GM12878 (cell line): ENCODE measurements at regions not wholly inside any gene's neighbourhood (a gene's known extent, or its start where the extent isn't known, plus 50 kb on each side); places are given as distances from the start of the nearest gene placed in this dataset.

ENCODE experiments used
- BHLHE40 ChIP-seq, 2 experiments: fragments of 450-650 bp in 1 of 2; IDR thresholded peaks; 2 replicates each; pipeline ENCODE4 v1.6.1; 2011 to 2017; ENCODE audit warnings: low read depth in 2 of 2, borderline replicate concordance in 1 of 2, improper control_type of control experiment in 1 of 2, low read length in 1 of 2, mild to moderate bottlenecking in 1 of 2
- CBX3 ChIP-seq: fragments of 200-600 bp; sonication (generic); IDR thresholded peaks from 2 replicates; pipeline ENCODE4 v1.6.1; 2016; ENCODE audit warnings: low read depth, borderline replicate concordance
- CHD4 ChIP-seq: fragments of 200-600 bp; sonication (generic); IDR thresholded peaks from 2 replicates; pipeline ENCODE4 v1.6.1; 2016; ENCODE audit warnings: mild to moderate bottlenecking
- CTCF ChIP-seq, 3 experiments: IDR thresholded peaks in 2 of 3; conservative IDR thresholded peaks in 1 of 3; 2 replicates each; pipeline ENCODE4 v1.5.1; 2011; ENCODE audit warnings: low read depth in 3 of 3, low read length in 3 of 3, mild to moderate bottlenecking in 3 of 3, control low read depth in 2 of 3, moderate library complexity in 2 of 3, inconsistent platforms in 1 of 3, mixed read lengths in 1 of 3; ENCODE audit not compliant: control insufficient read depth in 2 of 3, insufficient read depth in 1 of 3; ENCODE audit errors: extremely low read depth in 1 of 3
- DPF2 ChIP-seq: fragments of 450-650 bp; IDR thresholded peaks from 2 replicates; pipeline ENCODE4 v1.6.1; 2017; ENCODE audit warnings: mild to moderate bottlenecking
- EGR1 ChIP-seq, 2 experiments: IDR thresholded peaks; 1 replicate in 1 of 2; 2 replicates in 1 of 2; pipeline ENCODE4 v1.6.1; 2011 to 2012; ENCODE audit warnings: low read depth in 2 of 2, low read length in 2 of 2, borderline replicate concordance in 1 of 2, mild to moderate bottlenecking in 1 of 2, moderate library complexity in 1 of 2
- ESRRA ChIP-seq: IDR thresholded peaks from 2 replicates; pipeline ENCODE4 v1.6.1; 2012; ENCODE audit warnings: mild to moderate bottlenecking, low read length, improper control_type of control experiment
- ETV6 ChIP-seq, 2 experiments: fragments of 450-650 bp in 1 of 2; IDR thresholded peaks in 1 of 2; conservative IDR thresholded peaks in 1 of 2; 2 replicates each; pipeline ENCODE4 v1.6.1; 2014; ENCODE audit warnings: antibody characterized with exemption in 1 of 2, borderline replicate concordance in 1 of 2, low read depth in 1 of 2, mild to moderate bottlenecking in 1 of 2, moderate library complexity in 1 of 2
- JUND ChIP-seq: IDR thresholded peaks from 2 replicates; pipeline ENCODE4 v1.6.1; 2012; ENCODE audit warnings: low read depth, mild to moderate bottlenecking, low read length, improper control_type of control experiment, moderate library complexity
- POLR2A ChIP-seq: IDR thresholded peaks from 2 replicates; pipeline ENCODE4 v1.6.1; 2011; ENCODE audit warnings: low read depth, mild to moderate bottlenecking, low read length
- POLR2AphosphoS5 ChIP-seq: IDR thresholded peaks from 2 replicates; pipeline ENCODE4 v1.6.1; 2011; ENCODE audit warnings: mild to moderate bottlenecking, low read length, inconsistent platforms
- RELA ChIP-seq: fragments of 450-650 bp; IDR thresholded peaks from 2 replicates; pipeline ENCODE4 v1.8.0; 2014; ENCODE audit warnings: borderline replicate concordance; ENCODE audit not compliant: partially characterized antibody
- TF ChIP-seq, protein P1 (sequence below): IDR thresholded peaks from 2 replicates; pipeline ENCODE4 v1.6.1; 2012; ENCODE audit warnings: mild to moderate bottlenecking, low read depth, low read length

DNA sequence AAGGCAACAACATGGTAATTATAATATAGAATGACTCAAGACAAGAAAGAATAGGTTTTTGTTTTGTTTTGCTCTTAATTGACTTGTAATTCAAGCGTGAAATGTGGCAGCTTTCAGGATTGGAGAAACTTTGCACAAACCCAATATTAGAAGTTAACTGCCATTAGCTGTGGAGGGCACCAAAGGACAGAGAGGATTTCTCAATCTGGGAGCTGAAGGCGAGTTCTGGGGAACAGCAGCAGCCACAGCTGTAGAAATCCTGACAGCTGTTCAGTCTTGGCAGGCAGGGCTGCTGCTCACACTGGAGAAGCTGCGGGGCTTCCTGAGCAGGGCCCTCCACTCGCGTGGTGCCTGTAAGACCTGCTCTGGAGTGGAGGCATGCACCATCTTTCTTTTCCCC lies 182.2 kb upstream of the IL12A start:
- TF ChIP-seq, protein P1, sequence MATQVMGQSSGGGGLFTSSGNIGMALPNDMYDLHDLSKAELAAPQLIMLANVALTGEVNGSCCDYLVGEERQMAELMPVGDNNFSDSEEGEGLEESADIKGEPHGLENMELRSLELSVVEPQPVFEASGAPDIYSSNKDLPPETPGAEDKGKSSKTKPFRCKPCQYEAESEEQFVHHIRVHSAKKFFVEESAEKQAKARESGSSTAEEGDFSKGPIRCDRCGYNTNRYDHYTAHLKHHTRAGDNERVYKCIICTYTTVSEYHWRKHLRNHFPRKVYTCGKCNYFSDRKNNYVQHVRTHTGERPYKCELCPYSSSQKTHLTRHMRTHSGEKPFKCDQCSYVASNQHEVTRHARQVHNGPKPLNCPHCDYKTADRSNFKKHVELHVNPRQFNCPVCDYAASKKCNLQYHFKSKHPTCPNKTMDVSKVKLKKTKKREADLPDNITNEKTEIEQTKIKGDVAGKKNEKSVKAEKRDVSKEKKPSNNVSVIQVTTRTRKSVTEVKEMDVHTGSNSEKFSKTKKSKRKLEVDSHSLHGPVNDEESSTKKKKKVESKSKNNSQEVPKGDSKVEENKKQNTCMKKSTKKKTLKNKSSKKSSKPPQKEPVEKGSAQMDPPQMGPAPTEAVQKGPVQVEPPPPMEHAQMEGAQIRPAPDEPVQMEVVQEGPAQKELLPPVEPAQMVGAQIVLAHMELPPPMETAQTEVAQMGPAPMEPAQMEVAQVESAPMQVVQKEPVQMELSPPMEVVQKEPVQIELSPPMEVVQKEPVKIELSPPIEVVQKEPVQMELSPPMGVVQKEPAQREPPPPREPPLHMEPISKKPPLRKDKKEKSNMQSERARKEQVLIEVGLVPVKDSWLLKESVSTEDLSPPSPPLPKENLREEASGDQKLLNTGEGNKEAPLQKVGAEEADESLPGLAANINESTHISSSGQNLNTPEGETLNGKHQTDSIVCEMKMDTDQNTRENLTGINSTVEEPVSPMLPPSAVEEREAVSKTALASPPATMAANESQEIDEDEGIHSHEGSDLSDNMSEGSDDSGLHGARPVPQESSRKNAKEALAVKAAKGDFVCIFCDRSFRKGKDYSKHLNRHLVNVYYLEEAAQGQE: no peak
- TF ChIP-seq EGR1 (IDR thresholded peaks at IDR 0.05; ENCODE audit: borderline replicate concordance in 1 of 2, low read depth in 2 of 2, low read length in 2 of 2): no peak
- TF ChIP-seq POLR2A: no peak
- no peak for TF ChIP-seq CTCF (IDR thresholded peaks at IDR 0.05 in 2 of 3, conservative IDR thresholded peaks at IDR 0.05 in 1 of 3; ENCODE audit: control insufficient read depth in 2 of 3, extremely low read depth in 1 of 3, insufficient read depth in 1 of 3, low read depth in 3 of 3, low read length in 3 of 3)
- TF ChIP-seq ESRRA: no peak
- TF ChIP-seq JUND: no peak
- TF ChIP-seq CHD4: no peak
- no peak for TF ChIP-seq CBX3
- TF ChIP-seq BHLHE40 (IDR thresholded peaks at IDR 0.05; ENCODE audit: borderline replicate concordance in 1 of 2, low read depth in 2 of 2, low read length in 1 of 2): no peak
- TF ChIP-seq POLR2AphosphoS5: no peak
- TF ChIP-seq RELA: no peak
- no peak for TF ChIP-seq DPF2
- TF ChIP-seq ETV6 (conservative IDR thresholded peaks at IDR 0.05 in 1 of 2, IDR thresholded peaks at IDR 0.05 in 1 of 2; ENCODE audit: borderline replicate concordance in 1 of 2, low read depth in 1 of 2): no peak
